ENCODE measurements at regions not wholly inside any gene's neighbourhood (a gene's known extent, or its start where the extent isn't known, plus 50 kb on each side); places are given as distances from the start of the nearest gene placed in this dataset.

GRCh38 chr2:116859708-116860107 is 954.8 kb upstream of the DDX18 start:
- Histone ChIP-seq H2BK20ac (ENCODE audit: low read depth, low read length) (no peak overlapping the region), H3K18ac (ENCODE audit: low read depth, low read length) (no peak overlapping the region), H2BK15ac (ENCODE audit: low read depth, low read length) (no peak overlapping the region), H3K27ac (ENCODE audit: insufficient read depth, low read length) (no peak overlapping the region), H3K23ac (ENCODE audit: low read depth, low read length) (no peak overlapping the region), H4K8ac (ENCODE audit: low read depth in 2 of 2, low read length in 2 of 2) (no peak overlapping the region), H4K91ac (ENCODE audit: insufficient read depth, low read depth, low read length) (no peak overlapping the region), H3K9me1 (ENCODE audit: insufficient read depth, low read length) (no peaks in the 10 kb centered on the region), H4K20me1 (ENCODE audit: insufficient read depth, low read length) (no peaks in the 10 kb centered on the region), H2BK5ac (ENCODE audit: low read depth, low read length, poor library complexity, severe bottlenecking) (no peak overlapping the region), H4K5ac (ENCODE audit: low read depth, low read length) (no peak overlapping the region), H3K4me2 (ENCODE audit: low read depth, low read length) (no peak overlapping the region), H3K4ac (ENCODE audit: low read depth, low read length) (no peak overlapping the region), H3K4me1 (ENCODE audit: control insufficient read depth, insufficient read depth, low read length) (no peaks in the 10 kb centered on the region), H2AFZ (replicated peaks; ENCODE audit: low read length, poor library complexity) (no peak overlapping the region), H2AK9ac (replicated peaks; ENCODE audit: low read depth, low read length, poor library complexity) (no peak overlapping the region), H3K14ac (replicated peaks; ENCODE audit: low read depth, low read length) (no peak overlapping the region), H3K9ac (ENCODE audit: low read depth, low read length) (no peak overlapping the region), H3K56ac (ENCODE audit: extremely low read depth, insufficient read depth, low read length) (no peak overlapping the region), H3K4me3 (ENCODE audit: insufficient read depth, low read depth, low read length) (no peak overlapping the region), H2BK120ac (ENCODE audit: low read depth, low read length) (no peak overlapping the region), H3K79me1 (ENCODE audit: low read depth in 1 of 2, low read length in 2 of 2) (no peaks in the 10 kb centered on the region), H3K36me3 (ENCODE audit: control insufficient read depth, insufficient read depth, low read length) (no peaks in the 10 kb centered on the region), H3K27me3 (ENCODE audit: control insufficient read depth, insufficient read depth, low read length) (no peaks in the 10 kb centered on the region), H2AK5ac (ENCODE audit: low read depth, low read length) (no peak overlapping the region), H3K9me3 (ENCODE audit: control insufficient read depth, insufficient read depth, low read length) (peaks cover 2% of the 10 kb centered on the region; the same call in 1 of the 2 replicates)
- WGBS, 2 experiments (ENCODE audit: extremely low coverage in 2 of 2, insufficient read length in 1 of 2): no CpG with 5 or more reads among the region's 4 CpGs
- ChIA-PET CTCF (no interaction called here), POLR2A (ENCODE audit: unreplicated experiment) (no interaction called here)
- in situ Hi-C loops (cut with MboI; ENCODE audit: low sequenced_read_pairs) (no loop called here), dilution Hi-C loops (cut with HindIII; ENCODE audit: low sequenced_read_pairs, unreplicated experiment) (no loop called here), intact Hi-C loops (cut with micrococcal nuclease) (no loop called here)
- DNase-seq (no peak), ATAC-seq (ENCODE audit: low read depth) (no peak)
- no peak for TF ChIP-seq RCOR1 (IDR thresholded peaks at IDR 0.05; ENCODE audit: insufficient replicate concordance, low read length)
- TF ChIP-seq POLR2A (IDR thresholded peaks at IDR 0.05; ENCODE audit: low read depth, low read length): no peak
- TF ChIP-seq CTCF (conservative IDR thresholded peaks at IDR 0.05; ENCODE audit: low read depth, low read length): no peak
- TF ChIP-seq USF2 (IDR thresholded peaks at IDR 0.05; ENCODE audit: low read depth, low read length): no peak
- no peak for TF ChIP-seq BHLHE40 (IDR thresholded peaks at IDR 0.05; ENCODE audit: low read depth, low read length)
- no peak for TF ChIP-seq RAD21 (IDR thresholded peaks at IDR 0.05; ENCODE audit: low read length)
- TF ChIP-seq CEBPB (IDR thresholded peaks at IDR 0.05; ENCODE audit: low read depth, low read length): no peak
- no peak for TF ChIP-seq MXI1 (IDR thresholded peaks at IDR 0.05; ENCODE audit: borderline replicate concordance, low read depth, low read length)
- TF ChIP-seq FOS (IDR thresholded peaks at IDR 0.05; ENCODE audit: low read depth, low read length): no peak
- no peak for TF ChIP-seq SMC3 (IDR thresholded peaks at IDR 0.05; ENCODE audit: low read depth, low read length)
- no peak for TF ChIP-seq ELK1 (IDR thresholded peaks at IDR 0.05; ENCODE audit: borderline replicate concordance, low read depth, low read length)
- no peak for TF ChIP-seq RFX5 (IDR thresholded peaks at IDR 0.05; ENCODE audit: low read depth, low read length)
- no peak for TF ChIP-seq MAFK (IDR thresholded peaks at IDR 0.05; ENCODE audit: low read depth, low read length)
- TF ChIP-seq CHD1 (IDR thresholded peaks at IDR 0.05; ENCODE audit: low read depth, low read length): no peak
- TF ChIP-seq MAZ (IDR thresholded peaks at IDR 0.05; ENCODE audit: borderline replicate concordance, low read depth, low read length): no peak
- BruUV-seq (replicated peaks): no TSS peak
